Breast epithelium (tissue), 3 donors: ENCODE measurements at regions not wholly inside any gene's neighbourhood (a gene's known extent, or its start where the extent isn't known, plus 50 kb on each side); places are given as distances from the start of the nearest gene placed in this dataset.

Source experiments
- CTCF ChIP-seq, 3 donors: fragments of 450-650 bp; IDR thresholded peaks; one replicate each; pipeline ENCODE4 v1.5.1; 2016 to 2017; ENCODE audit warnings: antibody characterized with exemption in 3 of 3, mild to moderate bottlenecking in 3 of 3, moderate library complexity in 3 of 3
- POLR2A ChIP-seq: fragments of 450-650 bp; IDR thresholded peaks from one replicate; pipeline ENCODE4 v1.6.1; 2016; ENCODE audit warnings: antibody characterized with exemption, mild to moderate bottlenecking, moderate library complexity

- TF ChIP-seq POLR2A (no peak), CTCF (IDR thresholded peaks at IDR 0.05) (no peak)
Measured at GRCh38 chr5:101687349-101687985, 608.6 kb downstream of the SLCO4C1 start.
